ENCODE measurements at regions not wholly inside any gene's neighbourhood (a gene's known extent, or its start where the extent isn't known, plus 50 kb on each side); places are given as distances from the start of the nearest gene placed in this dataset.
"Not testable (repeated sequence)": the region's sequence is repeated elsewhere in the genome, so short reads cannot be mapped to it uniquely, and the experiment has no call there.

- no peak for DNase-seq
These were observed 125.7 kb upstream of the MTPN start for GRCh38 chr7:136102881-136103280.

GRCh38 chr7:136092714-136093113, 115.6 kb upstream of the MTPN start:
- not testable (repeated sequence) for DNase-seq

GRCh38 chr7:136087881-136088280, 110.7 kb upstream of the MTPN start:
- no peak for DNase-seq

GRCh38 chr7:136086712-136087111, 109.6 kb upstream of the MTPN start:
- DNase-seq, result peak; percentile 88

GRCh38 chr7:136079934-136080333, 102.8 kb upstream of the MTPN start:
- DNase-seq, result no peak

- no peak for DNase-seq
These were observed 102.3 kb upstream of the MTPN start for GRCh38 chr7:136079478-136079892.

- no peak for DNase-seq
These were observed 101.9 kb upstream of the MTPN start for GRCh38 chr7:136079066-136079465.

GRCh38 chr7:136078630-136079029, 101.5 kb upstream of the MTPN start:
- no peak for DNase-seq

- DNase-seq, result no peak
These were observed 99.8 kb upstream of the MTPN start for GRCh38 chr7:136076954-136077353.

GRCh38 chr7:136074843-136075242, 97.7 kb upstream of the MTPN start:
- peak; percentile 50 for DNase-seq

- no peak for DNase-seq
These were observed 95.3 kb upstream of the MTPN start for GRCh38 chr7:136072447-136072846.

- DNase-seq, result no peak
These were observed 93.8 kb upstream of the MTPN start for GRCh38 chr7:136070736-136071505.

- no peak for DNase-seq
These were observed 92.8 kb upstream of the MTPN start for GRCh38 chr7:136069840-136070529.

GRCh38 chr7:136067277-136067676, 90.1 kb upstream of the MTPN start:
- no peak for DNase-seq

- no peak for DNase-seq
These were observed 89.4 kb upstream of the MTPN start for GRCh38 chr7:136066304-136067143.

GRCh38 chr7:136064627-136065237, 87.6 kb upstream of the MTPN start:
- DNase-seq, result no peak

- no peak for DNase-seq
These were observed 86.9 kb upstream of the MTPN start for GRCh38 chr7:136064081-136064480.

- DNase-seq, result no peak
These were observed 86.1 kb upstream of the MTPN start for GRCh38 chr7:136063326-136063666.

- no peak for DNase-seq
These were observed 85.6 kb upstream of the MTPN start for GRCh38 chr7:136062625-136063325.

GRCh38 chr7:136061433-136061832, 84.3 kb upstream of the MTPN start:
- no peak for DNase-seq

- no peak for DNase-seq
These were observed 81.4 kb upstream of the MTPN start for GRCh38 chr7:136058546-136058945.

GRCh38 chr7:136057509-136057908, 80.3 kb upstream of the MTPN start:
- DNase-seq, result no peak

Data from kidney glomerular epithelial cell (primary cell).